ENCODE measurements at regions not wholly inside any gene's neighbourhood (a gene's known extent, or its start where the extent isn't known, plus 50 kb on each side); places are given as distances from the start of the nearest gene placed in this dataset.

- H3K27me3 ChIP-seq (ENCODE audit: control insufficient read depth in 2 of 2, insufficient read depth in 2 of 2, low read length in 2 of 2) = peaks cover 5 to 8% of the 10 kb centered on the region in 2 donors
- no peak overlapping the region for H3K27ac ChIP-seq (ENCODE audit: low read depth in 2 of 2, low read length in 2 of 2)
- H3K4me3 ChIP-seq (ENCODE audit: low read length in 2 of 2) = no peak overlapping the region
- H3K9ac ChIP-seq (ENCODE audit: low read depth in 1 of 2, low read length in 2 of 2) = no peak overlapping the region
- H3K4me1 ChIP-seq (ENCODE audit: control insufficient read depth in 2 of 2, insufficient read depth in 2 of 2, low read length in 2 of 2) = no peaks in the 10 kb centered on the region
- H3K36me3 ChIP-seq (ENCODE audit: control insufficient read depth in 2 of 2, insufficient read depth in 2 of 2, low read length in 2 of 2) = no peaks in the 10 kb centered on the region
- H3K9me3 ChIP-seq (ENCODE audit: control insufficient read depth in 2 of 2, low read length in 2 of 2) = no peaks in the 10 kb centered on the region
These were observed 94.3 kb downstream of the ZNF280B start for GRCh38 chr22:22414266-22414665.

GRCh38 chr22:22417495-22418162 lies 90.9 kb downstream of the ZNF280B start:
- H3K4me1 ChIP-seq (ENCODE audit: control insufficient read depth in 2 of 2, insufficient read depth in 2 of 2, low read length in 2 of 2) = no peaks in the 10 kb centered on the region
- no peak overlapping the region for H3K27ac ChIP-seq (ENCODE audit: low read depth in 2 of 2, low read length in 2 of 2)
- H3K36me3 ChIP-seq (ENCODE audit: control insufficient read depth in 2 of 2, insufficient read depth in 2 of 2, low read length in 2 of 2) = no peaks in the 10 kb centered on the region
- H3K27me3 ChIP-seq (ENCODE audit: control insufficient read depth in 2 of 2, insufficient read depth in 2 of 2, low read length in 2 of 2) = peaks cover 11 to 17% of the 10 kb centered on the region in 2 donors
- no peaks in the 10 kb centered on the region for H3K9me3 ChIP-seq (ENCODE audit: control insufficient read depth in 2 of 2, low read length in 2 of 2)
- no peak overlapping the region for H3K4me3 ChIP-seq (ENCODE audit: low read length in 2 of 2)
- H3K9ac ChIP-seq (ENCODE audit: low read depth in 1 of 2, low read length in 2 of 2) = no peak overlapping the region

- Histone ChIP-seq H3K9me3 (ENCODE audit: control insufficient read depth in 2 of 2, low read length in 2 of 2) (no peaks in the 10 kb centered on the region), H3K9ac (ENCODE audit: low read depth in 1 of 2, low read length in 2 of 2) (no peak overlapping the region), H3K4me1 (ENCODE audit: control insufficient read depth in 2 of 2, insufficient read depth in 2 of 2, low read length in 2 of 2) (no peaks in the 10 kb centered on the region), H3K27me3 (ENCODE audit: control insufficient read depth in 2 of 2, insufficient read depth in 2 of 2, low read length in 2 of 2) (peaks cover 11 to 17% of the 10 kb centered on the region in 2 donors), H3K4me3 (ENCODE audit: low read length in 2 of 2) (no peak overlapping the region), H3K36me3 (ENCODE audit: control insufficient read depth in 2 of 2, insufficient read depth in 2 of 2, low read length in 2 of 2) (no peaks in the 10 kb centered on the region), H3K27ac (ENCODE audit: low read depth in 2 of 2, low read length in 2 of 2) (no peak overlapping the region)
These were observed 90.4 kb downstream of the ZNF280B start for GRCh38 chr22:22418163-22418549.

GRCh38 chr22:22418957-22419356 lies 89.6 kb downstream of the ZNF280B start:
- H3K27ac ChIP-seq (ENCODE audit: low read depth in 2 of 2, low read length in 2 of 2) = no peak overlapping the region
- no peaks in the 10 kb centered on the region for H3K36me3 ChIP-seq (ENCODE audit: control insufficient read depth in 2 of 2, insufficient read depth in 2 of 2, low read length in 2 of 2)
- H3K9me3 ChIP-seq (ENCODE audit: control insufficient read depth in 2 of 2, low read length in 2 of 2) = no peaks in the 10 kb centered on the region
- H3K4me1 ChIP-seq (ENCODE audit: control insufficient read depth in 2 of 2, insufficient read depth in 2 of 2, low read length in 2 of 2) = no peaks in the 10 kb centered on the region
- H3K4me3 ChIP-seq (ENCODE audit: low read length in 2 of 2) = no peak overlapping the region
- peaks cover 11 to 17% of the 10 kb centered on the region in 2 donors for H3K27me3 ChIP-seq (ENCODE audit: control insufficient read depth in 2 of 2, insufficient read depth in 2 of 2, low read length in 2 of 2)
- no peak overlapping the region for H3K9ac ChIP-seq (ENCODE audit: low read depth in 1 of 2, low read length in 2 of 2)

- H3K27ac ChIP-seq (ENCODE audit: low read depth in 2 of 2, low read length in 2 of 2) = no peak overlapping the region
- H3K9ac ChIP-seq (ENCODE audit: low read depth in 1 of 2, low read length in 2 of 2) = no peak overlapping the region
- H3K9me3 ChIP-seq (ENCODE audit: control insufficient read depth in 2 of 2, low read length in 2 of 2) = no peaks in the 10 kb centered on the region
- H3K4me3 ChIP-seq (ENCODE audit: low read length in 2 of 2) = no peak overlapping the region
- peaks cover 11 to 14% of the 10 kb centered on the region in 2 donors for H3K27me3 ChIP-seq (ENCODE audit: control insufficient read depth in 2 of 2, insufficient read depth in 2 of 2, low read length in 2 of 2)
- H3K36me3 ChIP-seq (ENCODE audit: control insufficient read depth in 2 of 2, insufficient read depth in 2 of 2, low read length in 2 of 2) = no peaks in the 10 kb centered on the region
- no peaks in the 10 kb centered on the region for H3K4me1 ChIP-seq (ENCODE audit: control insufficient read depth in 2 of 2, insufficient read depth in 2 of 2, low read length in 2 of 2)
These were observed 88.0 kb downstream of the ZNF280B start for GRCh38 chr22:22420580-22420979.

GRCh38 chr22:22421392-22421791 lies 87.2 kb downstream of the ZNF280B start:
- H3K27me3 ChIP-seq (ENCODE audit: control insufficient read depth in 2 of 2, insufficient read depth in 2 of 2, low read length in 2 of 2) = peaks cover 7 to 9% of the 10 kb centered on the region in 2 donors
- no peak overlapping the region for H3K27ac ChIP-seq (ENCODE audit: low read depth in 2 of 2, low read length in 2 of 2)
- H3K36me3 ChIP-seq (ENCODE audit: control insufficient read depth in 2 of 2, insufficient read depth in 2 of 2, low read length in 2 of 2) = no peaks in the 10 kb centered on the region
- no peak overlapping the region for H3K4me3 ChIP-seq (ENCODE audit: low read length in 2 of 2)
- no peaks in the 10 kb centered on the region for H3K4me1 ChIP-seq (ENCODE audit: control insufficient read depth in 2 of 2, insufficient read depth in 2 of 2, low read length in 2 of 2)
- H3K9me3 ChIP-seq (ENCODE audit: control insufficient read depth in 2 of 2, low read length in 2 of 2) = no peaks in the 10 kb centered on the region
- no peak overlapping the region for H3K9ac ChIP-seq (ENCODE audit: low read depth in 1 of 2, low read length in 2 of 2)

GRCh38 chr22:22422629-22423112 lies 85.9 kb downstream of the ZNF280B start:
- Histone ChIP-seq H3K4me1 (ENCODE audit: control insufficient read depth in 2 of 2, insufficient read depth in 2 of 2, low read length in 2 of 2) (no peaks in the 10 kb centered on the region), H3K4me3 (ENCODE audit: low read length in 2 of 2) (no peak overlapping the region), H3K27ac (ENCODE audit: low read depth in 2 of 2, low read length in 2 of 2) (no peak overlapping the region), H3K27me3 (ENCODE audit: control insufficient read depth in 2 of 2, insufficient read depth in 2 of 2, low read length in 2 of 2) (peaks cover 7 to 9% of the 10 kb centered on the region in 2 donors), H3K9me3 (ENCODE audit: control insufficient read depth in 2 of 2, low read length in 2 of 2) (no peaks in the 10 kb centered on the region), H3K9ac (ENCODE audit: low read depth in 1 of 2, low read length in 2 of 2) (no peak overlapping the region), H3K36me3 (ENCODE audit: control insufficient read depth in 2 of 2, insufficient read depth in 2 of 2, low read length in 2 of 2) (no peaks in the 10 kb centered on the region)

- Histone ChIP-seq H3K36me3 (ENCODE audit: control insufficient read depth in 2 of 2, insufficient read depth in 2 of 2, low read length in 2 of 2) (no peaks in the 10 kb centered on the region), H3K27me3 (ENCODE audit: control insufficient read depth in 2 of 2, insufficient read depth in 2 of 2, low read length in 2 of 2) (peaks cover 7 to 9% of the 10 kb centered on the region in 2 donors), H3K4me1 (ENCODE audit: control insufficient read depth in 2 of 2, insufficient read depth in 2 of 2, low read length in 2 of 2) (no peaks in the 10 kb centered on the region), H3K27ac (ENCODE audit: low read depth in 2 of 2, low read length in 2 of 2) (no peak overlapping the region), H3K4me3 (ENCODE audit: low read length in 2 of 2) (no peak overlapping the region), H3K9ac (ENCODE audit: low read depth in 1 of 2, low read length in 2 of 2) (no peak overlapping the region), H3K9me3 (ENCODE audit: control insufficient read depth in 2 of 2, low read length in 2 of 2) (no peaks in the 10 kb centered on the region)
These were observed 84.9 kb downstream of the ZNF280B start for GRCh38 chr22:22423681-22424080.

- H3K36me3 ChIP-seq (ENCODE audit: control insufficient read depth in 2 of 2, insufficient read depth in 2 of 2, low read length in 2 of 2) = no peaks in the 10 kb centered on the region
- H3K9ac ChIP-seq (ENCODE audit: low read depth in 1 of 2, low read length in 2 of 2) = no peak overlapping the region
- no peaks in the 10 kb centered on the region for H3K4me1 ChIP-seq (ENCODE audit: control insufficient read depth in 2 of 2, insufficient read depth in 2 of 2, low read length in 2 of 2)
- no peak overlapping the region for H3K4me3 ChIP-seq (ENCODE audit: low read length in 2 of 2)
- H3K27ac ChIP-seq (ENCODE audit: low read depth in 2 of 2, low read length in 2 of 2) = no peak overlapping the region
- H3K9me3 ChIP-seq (ENCODE audit: control insufficient read depth in 2 of 2, low read length in 2 of 2) = no peaks in the 10 kb centered on the region
- peaks cover 7 to 9% of the 10 kb centered on the region in 2 donors for H3K27me3 ChIP-seq (ENCODE audit: control insufficient read depth in 2 of 2, insufficient read depth in 2 of 2, low read length in 2 of 2)
These were observed 84.2 kb downstream of the ZNF280B start for GRCh38 chr22:22424210-22424800.

- H3K27me3 ChIP-seq (ENCODE audit: control insufficient read depth in 2 of 2, insufficient read depth in 2 of 2, low read length in 2 of 2) = peaks cover 6 to 7% of the 10 kb centered on the region in 2 donors
- H3K36me3 ChIP-seq (ENCODE audit: control insufficient read depth in 2 of 2, insufficient read depth in 2 of 2, low read length in 2 of 2) = no peaks in the 10 kb centered on the region
- no peak overlapping the region for H3K4me3 ChIP-seq (ENCODE audit: low read length in 2 of 2)
- no peaks in the 10 kb centered on the region for H3K4me1 ChIP-seq (ENCODE audit: control insufficient read depth in 2 of 2, insufficient read depth in 2 of 2, low read length in 2 of 2)
- no peak overlapping the region for H3K9ac ChIP-seq (ENCODE audit: low read depth in 1 of 2, low read length in 2 of 2)
- no peak overlapping the region for H3K27ac ChIP-seq (ENCODE audit: low read depth in 2 of 2, low read length in 2 of 2)
- H3K9me3 ChIP-seq (ENCODE audit: control insufficient read depth in 2 of 2, low read length in 2 of 2) = no peaks in the 10 kb centered on the region
These were observed 83.6 kb downstream of the ZNF280B start for GRCh38 chr22:22424956-22425355.

Measured in mucosa of rectum (tissue), 2 donors.